ENCODE measurements at regions not wholly inside any gene's neighbourhood (a gene's known extent, or its start where the extent isn't known, plus 50 kb on each side); places are given as distances from the start of the nearest gene placed in this dataset.

DNA sequence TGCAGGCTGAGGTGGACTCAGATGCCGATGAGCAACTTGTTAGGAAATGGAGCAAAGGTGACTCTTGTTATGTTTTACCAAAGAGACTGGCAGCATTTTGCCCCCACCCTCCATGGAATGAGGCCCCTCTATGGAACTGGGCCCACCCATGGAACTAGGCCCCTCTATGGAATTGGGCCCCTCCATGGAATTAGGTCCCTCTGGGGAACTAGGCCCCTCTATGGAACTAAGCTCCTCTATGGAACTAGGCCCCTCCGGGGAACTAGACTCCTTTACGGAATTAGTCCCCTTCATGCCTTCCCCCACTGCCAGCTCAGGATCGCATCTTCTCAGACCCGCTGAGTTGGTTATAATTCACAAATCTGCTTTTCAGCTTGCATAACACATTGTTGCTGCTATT, 144.9 kb downstream of the THBS2 start:
- no peak for DNase-seq
- no peaks in the 10 kb centered on the region for H3K27me3 ChIP-seq (ENCODE audit: control insufficient read depth, insufficient read depth, low read length)
- no peaks in the 10 kb centered on the region for H3K9me3 ChIP-seq (ENCODE audit: control insufficient read depth in 2 of 3, insufficient read depth in 1 of 3, low read length in 3 of 3)
- H3K4me1 ChIP-seq (ENCODE audit: control insufficient read depth in 2 of 3, insufficient read depth in 2 of 3, low read depth in 1 of 3, low read length in 3 of 3) = peaks cover 0 to 6% (median 0%) of the 10 kb centered on the region in 3 donors
- no peak overlapping the region for H3K27ac ChIP-seq (ENCODE audit: low read depth in 2 of 2, low read length in 2 of 2)
- no peak for FAIRE-seq
- H3K9ac ChIP-seq (ENCODE audit: low read length in 3 of 3) = no peak overlapping the region
- TF ChIP-seq, protein P1, sequence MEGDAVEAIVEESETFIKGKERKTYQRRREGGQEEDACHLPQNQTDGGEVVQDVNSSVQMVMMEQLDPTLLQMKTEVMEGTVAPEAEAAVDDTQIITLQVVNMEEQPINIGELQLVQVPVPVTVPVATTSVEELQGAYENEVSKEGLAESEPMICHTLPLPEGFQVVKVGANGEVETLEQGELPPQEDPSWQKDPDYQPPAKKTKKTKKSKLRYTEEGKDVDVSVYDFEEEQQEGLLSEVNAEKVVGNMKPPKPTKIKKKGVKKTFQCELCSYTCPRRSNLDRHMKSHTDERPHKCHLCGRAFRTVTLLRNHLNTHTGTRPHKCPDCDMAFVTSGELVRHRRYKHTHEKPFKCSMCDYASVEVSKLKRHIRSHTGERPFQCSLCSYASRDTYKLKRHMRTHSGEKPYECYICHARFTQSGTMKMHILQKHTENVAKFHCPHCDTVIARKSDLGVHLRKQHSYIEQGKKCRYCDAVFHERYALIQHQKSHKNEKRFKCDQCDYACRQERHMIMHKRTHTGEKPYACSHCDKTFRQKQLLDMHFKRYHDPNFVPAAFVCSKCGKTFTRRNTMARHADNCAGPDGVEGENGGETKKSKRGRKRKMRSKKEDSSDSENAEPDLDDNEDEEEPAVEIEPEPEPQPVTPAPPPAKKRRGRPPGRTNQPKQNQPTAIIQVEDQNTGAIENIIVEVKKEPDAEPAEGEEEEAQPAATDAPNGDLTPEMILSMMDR (IDR thresholded peaks at IDR 0.05; ENCODE audit: borderline replicate concordance, extremely low read depth, insufficient read depth) = no peak
- no peaks in the 10 kb centered on the region for H3K36me3 ChIP-seq (ENCODE audit: control insufficient read depth in 2 of 3, insufficient read depth in 3 of 3, low read length in 3 of 3)
- intact Hi-C loops (cut with DNase I) = no loop called here
- no peak overlapping the region for H3K4me3 ChIP-seq (ENCODE audit: low read length in 3 of 3)

DNA sequence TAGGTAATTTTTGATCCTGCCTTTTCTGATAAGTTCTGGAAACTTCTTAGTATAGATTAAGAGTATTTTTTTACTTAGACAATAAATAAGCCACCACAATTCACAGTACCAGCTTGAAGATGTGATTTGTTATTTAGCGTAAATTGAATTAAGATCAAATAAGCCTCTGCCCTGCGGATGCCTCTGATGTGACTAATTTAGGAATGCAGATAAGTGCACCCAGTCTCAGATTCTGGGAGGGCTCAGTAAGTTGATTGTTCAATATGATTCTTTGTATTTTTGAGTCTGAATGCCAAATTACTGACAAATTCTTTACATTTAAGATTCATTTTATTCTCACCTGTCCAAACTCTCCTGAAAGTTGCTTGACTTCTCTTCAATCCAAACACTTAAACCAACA, 147.5 kb downstream of the THBS2 start:
- peaks cover 0 to 6% (median 0%) of the 10 kb centered on the region in 3 donors for H3K4me1 ChIP-seq (ENCODE audit: control insufficient read depth in 2 of 3, insufficient read depth in 2 of 3, low read depth in 1 of 3, low read length in 3 of 3)
- TF ChIP-seq, protein P1 (IDR thresholded peaks at IDR 0.05; ENCODE audit: borderline replicate concordance, extremely low read depth, insufficient read depth) = no peak
- H3K9ac ChIP-seq (ENCODE audit: low read length in 3 of 3) = no peak overlapping the region
- no peak overlapping the region for H3K4me3 ChIP-seq (ENCODE audit: low read length in 3 of 3)
- H3K27ac ChIP-seq (ENCODE audit: low read depth in 2 of 2, low read length in 2 of 2) = no peak overlapping the region
- no peaks in the 10 kb centered on the region for H3K27me3 ChIP-seq (ENCODE audit: control insufficient read depth, insufficient read depth, low read length)
- intact Hi-C loops (cut with DNase I) = no loop called here
- no peak for DNase-seq
- FAIRE-seq = no peak
- H3K36me3 ChIP-seq (ENCODE audit: control insufficient read depth in 2 of 3, insufficient read depth in 3 of 3, low read length in 3 of 3) = no peaks in the 10 kb centered on the region
- H3K9me3 ChIP-seq (ENCODE audit: control insufficient read depth in 2 of 3, insufficient read depth in 1 of 3, low read length in 3 of 3) = no peaks in the 10 kb centered on the region

DNA sequence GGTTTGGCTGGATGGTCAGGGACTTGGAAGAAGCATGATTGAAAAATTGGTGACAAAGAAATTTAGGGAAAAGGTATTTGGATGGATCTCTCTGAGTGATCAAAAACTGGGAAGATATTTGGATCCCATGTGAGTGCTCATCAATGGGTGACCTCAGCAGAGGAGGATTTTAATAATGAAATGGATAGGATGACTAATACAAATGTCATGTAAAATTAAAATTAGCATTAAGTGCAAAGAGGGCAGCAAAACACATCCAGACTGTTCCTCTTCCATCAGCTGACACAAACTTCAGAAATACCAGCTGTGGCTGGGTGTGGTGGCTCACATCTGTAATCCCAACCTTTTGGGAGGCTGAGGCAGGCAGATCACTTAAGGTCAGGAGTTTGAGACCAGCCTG, 151.7 kb downstream of the THBS2 start:
- Histone ChIP-seq H3K36me3 (ENCODE audit: control insufficient read depth in 2 of 3, insufficient read depth in 3 of 3, low read length in 3 of 3) (no peaks in the 10 kb centered on the region), H3K4me1 (ENCODE audit: control insufficient read depth in 2 of 3, insufficient read depth in 2 of 3, low read depth in 1 of 3, low read length in 3 of 3) (no peaks in the 10 kb centered on the region), H3K4me3 (ENCODE audit: low read length in 3 of 3) (no peak overlapping the region), H3K27me3 (ENCODE audit: control insufficient read depth, insufficient read depth, low read length) (no peaks in the 10 kb centered on the region), H3K9ac (ENCODE audit: low read length in 3 of 3) (no peak overlapping the region), H3K9me3 (ENCODE audit: control insufficient read depth in 2 of 3, insufficient read depth in 1 of 3, low read length in 3 of 3) (no peaks in the 10 kb centered on the region), H3K27ac (ENCODE audit: low read depth in 2 of 2, low read length in 2 of 2) (no peak overlapping the region)
- intact Hi-C loops (cut with DNase I) = no loop called here
- TF ChIP-seq, protein P1 (IDR thresholded peaks at IDR 0.05; ENCODE audit: borderline replicate concordance, extremely low read depth, insufficient read depth) = no peak
- FAIRE-seq (no peak), DNase-seq (no peak)
